Ramos (cell line): ENCODE measurements at regions not wholly inside any gene's neighbourhood (a gene's known extent, or its start where the extent isn't known, plus 50 kb on each side); places are given as distances from the start of the nearest gene placed in this dataset.

Experiments
- in situ Hi-C: fragments of 300-500 bp; cut with MboI; formaldehyde crosslinking; loops from one replicate; pipeline ENCODE4 v1.14.3; 2022; ENCODE audit warnings: low sequenced_read_pairs; ENCODE audit not compliant: unreplicated experiment

GRCh38 chr11:70603114-70603755 lies 204.9 kb downstream of the CTTN start:
- in situ Hi-C loops, result no loop called here

- in situ Hi-C loops, result no loop called here
Measured at GRCh38 chr11:70603756-70604211, 205.5 kb downstream of the CTTN start.

GRCh38 chr11:70604221-70604620 lies 205.9 kb downstream of the CTTN start:
- in situ Hi-C loops, result no loop called here

GRCh38 chr11:70604630-70605467 lies 206.5 kb downstream of the CTTN start:
- in situ Hi-C loops, result no loop called here

GRCh38 chr11:70605468-70605815 lies 207.1 kb downstream of the CTTN start:
- in situ Hi-C loops, result no loop called here

- in situ Hi-C loops, result no loop called here
Measured at GRCh38 chr11:70605846-70606245, 207.5 kb downstream of the CTTN start.

GRCh38 chr11:70606248-70606950 lies 208.1 kb downstream of the CTTN start:
- in situ Hi-C loops, result no loop called here

- in situ Hi-C loops, result no loop called here
Measured at GRCh38 chr11:70606951-70607330, 208.6 kb downstream of the CTTN start.

- in situ Hi-C loops, result no loop called here
Measured at GRCh38 chr11:70607561-70607960, 209.2 kb downstream of the CTTN start.

GRCh38 chr11:70608568-70609470 lies 210.5 kb downstream of the CTTN start:
- in situ Hi-C loops, result no loop called here

- in situ Hi-C loops, result no loop called here
Measured at GRCh38 chr11:70610566-70611565, 212.5 kb downstream of the CTTN start.

GRCh38 chr11:70611821-70612220 lies 213.5 kb downstream of the CTTN start:
- in situ Hi-C loops, result no loop called here

GRCh38 chr11:70612459-70613141 lies 214.3 kb downstream of the CTTN start:
- in situ Hi-C loops, result no loop called here

- in situ Hi-C loops, result no loop called here
Measured at GRCh38 chr11:70614034-70614681, 215.8 kb downstream of the CTTN start.

- in situ Hi-C loops, result no loop called here
Measured at GRCh38 chr11:70615036-70615875, 216.9 kb downstream of the CTTN start.

- in situ Hi-C loops, result no loop called here
Measured at GRCh38 chr11:70616317-70616716, 218.0 kb downstream of the CTTN start.
